SU-DHL-6 (cell line): ENCODE measurements at regions not wholly inside any gene's neighbourhood (a gene's known extent, or its start where the extent isn't known, plus 50 kb on each side); places are given as distances from the start of the nearest gene placed in this dataset.

Experiments used
- EZH2phosphoT487 ChIP-seq: fragments of 200-600 bp; sonication (generic), shearing (Covaris generic); conservative IDR thresholded peaks from 2 replicates; pipeline ENCODE4 v1.6.1; 2018; ENCODE audit warnings: mild to moderate bottlenecking, antibody characterized with exemption, low read length, moderate library complexity, mixed read lengths
- TF ChIP-seq, protein P1 (sequence below): fragments of 200-600 bp; sonication (generic); IDR thresholded peaks from one replicate; pipeline ENCODE4 v1.5.1; 2017; ENCODE audit warnings: antibody characterized with exemption, mild to moderate bottlenecking, low read length, moderate library complexity; ENCODE audit not compliant: insufficient read depth, poor library complexity, severe bottlenecking

DNA sequence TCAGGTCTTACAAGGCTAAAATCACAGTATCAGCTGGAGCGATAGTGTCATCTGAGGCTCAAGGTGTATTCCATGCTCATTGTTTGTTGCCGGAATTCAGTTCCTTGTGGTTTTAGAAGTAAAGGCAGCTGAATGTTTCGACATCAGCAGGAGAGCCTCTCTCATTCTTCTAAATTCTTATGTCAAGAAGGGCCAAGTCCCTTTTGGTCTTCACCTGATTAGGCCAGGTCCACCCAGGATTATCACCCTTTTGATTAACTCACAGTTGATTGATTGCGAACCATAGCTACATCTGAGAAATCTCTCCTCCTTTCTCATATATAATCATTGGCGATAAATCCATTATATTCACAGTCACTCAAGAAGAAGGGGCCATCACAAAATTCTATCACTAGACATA lies 806.7 kb upstream of the PRMT6 start:
- TF ChIP-seq, protein P1, sequence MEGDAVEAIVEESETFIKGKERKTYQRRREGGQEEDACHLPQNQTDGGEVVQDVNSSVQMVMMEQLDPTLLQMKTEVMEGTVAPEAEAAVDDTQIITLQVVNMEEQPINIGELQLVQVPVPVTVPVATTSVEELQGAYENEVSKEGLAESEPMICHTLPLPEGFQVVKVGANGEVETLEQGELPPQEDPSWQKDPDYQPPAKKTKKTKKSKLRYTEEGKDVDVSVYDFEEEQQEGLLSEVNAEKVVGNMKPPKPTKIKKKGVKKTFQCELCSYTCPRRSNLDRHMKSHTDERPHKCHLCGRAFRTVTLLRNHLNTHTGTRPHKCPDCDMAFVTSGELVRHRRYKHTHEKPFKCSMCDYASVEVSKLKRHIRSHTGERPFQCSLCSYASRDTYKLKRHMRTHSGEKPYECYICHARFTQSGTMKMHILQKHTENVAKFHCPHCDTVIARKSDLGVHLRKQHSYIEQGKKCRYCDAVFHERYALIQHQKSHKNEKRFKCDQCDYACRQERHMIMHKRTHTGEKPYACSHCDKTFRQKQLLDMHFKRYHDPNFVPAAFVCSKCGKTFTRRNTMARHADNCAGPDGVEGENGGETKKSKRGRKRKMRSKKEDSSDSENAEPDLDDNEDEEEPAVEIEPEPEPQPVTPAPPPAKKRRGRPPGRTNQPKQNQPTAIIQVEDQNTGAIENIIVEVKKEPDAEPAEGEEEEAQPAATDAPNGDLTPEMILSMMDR = no peak
- no peak for TF ChIP-seq EZH2phosphoT487
